A549 (cell line): ENCODE measurements at regions not wholly inside any gene's neighbourhood (a gene's known extent, or its start where the extent isn't known, plus 50 kb on each side); places are given as distances from the start of the nearest gene placed in this dataset.
A peak's percentile ranks its signal among the peaks of the same experiment; 100 is the strongest.

ENCODE experiments used
- ATAC-seq, 2 experiments: fragments of 200-7000 bp in 1 of 2; fragments of >200 bp in 1 of 2; cut with Nextera tagmentation in 1 of 2; cut with Tn5 transposase in 1 of 2; 3 replicates each; pipeline versions ENCODE4 v1.8.0 to v1.9.1; 2018 to 2020; ENCODE audit warnings: mild to moderate bottlenecking in 1 of 2, moderate library complexity in 1 of 2
- CTCF ChIA-PET: fragments of 300-600 bp; sonication (Branson Sonifier 250); formaldehyde crosslinking; extraction: SDS; loops from one replicate; lab custom pipeline; 2021; ENCODE audit warnings: antibody characterized with exemption, inconsistent platforms; lab: Yijun Ruan, JAX
- POLR2A ChIA-PET: fragments of 350-600 bp; formaldehyde crosslinking; extraction: SDS; loops from one replicate; lab custom pipeline; 2021; ENCODE audit warnings: antibody characterized with exemption, inconsistent platforms; lab: Yijun Ruan, JAX
- DNase-seq, 2 experiments: peaks; one replicate each; pipeline versions ENCODE4 v3.0.0 to v3.0.0-alpha.2; 2011 to 2016; ENCODE audit warnings: low read depth in 1 of 2, low spot score in 1 of 2
- FAIRE-seq: peaks from 2 replicates; lab custom pipeline; 2011; peaks lifted over from hg19 to GRCh38; lab: Jason Lieb, UNC
- H3K27ac ChIP-seq, 2 experiments: fragments of >200 bp; sonication (Bioruptor Twin); formaldehyde crosslinking; 3 replicates each; pipeline ENCODE4 v1.5.1; 2016 to 2017
- H3K4me1 ChIP-seq: fragments of >200 bp; sonication (Bioruptor Twin); formaldehyde crosslinking; 3 replicates; pipeline ENCODE4 v1.6.1; 2016
- H3K4me2 ChIP-seq: fragments of >200 bp; sonication (Bioruptor Twin); formaldehyde crosslinking; 3 replicates; pipeline ENCODE4 v1.6.1; 2016
- H3K4me3 ChIP-seq: fragments of >200 bp; sonication (Bioruptor Twin); formaldehyde crosslinking; 3 replicates; pipeline ENCODE4 v1.5.1; 2016
- H3K9me3 ChIP-seq: fragments of >200 bp; sonication (Bioruptor Twin); formaldehyde crosslinking; 3 replicates; pipeline ENCODE4 v1.6.1; 2016
- CBX2 ChIP-seq: fragments of 200-600 bp; sonication (generic); IDR thresholded peaks from 2 replicates; pipeline ENCODE4 v1.6.1; 2016; ENCODE audit warnings: low read depth, mild to moderate bottlenecking, borderline replicate concordance
- CEBPB ChIP-seq, 2 experiments: fragments of >200 bp in 1 of 2; sonication (Bioruptor Twin) in 1 of 2; formaldehyde crosslinking in 1 of 2; IDR thresholded peaks; 2 replicates each; pipeline ENCODE4 v1.6.1; 2012 to 2016
- EP300 ChIP-seq, 2 experiments: fragments of >200 bp; sonication (Bioruptor Twin); formaldehyde crosslinking; IDR thresholded peaks; 2 replicates in 1 of 2; 3 replicates in 1 of 2; pipeline ENCODE4 v1.6.1; 2016 to 2017
- FOSB ChIP-seq: fragments of 250-450 bp; sonication (Bioruptor Pico); IDR thresholded peaks from 2 replicates; pipeline ENCODE4 v1.5.0; 2020; ENCODE audit warnings: mild to moderate bottlenecking, moderate library complexity
- FOSL2 ChIP-seq, 2 experiments: fragments of 450-650 bp in 1 of 2; fragments of >200 bp in 1 of 2; sonication (Bioruptor Twin) in 1 of 2; formaldehyde crosslinking; IDR thresholded peaks; 2 replicates each; pipeline versions ENCODE4 v1.5.0 to v1.6.1; 2016 to 2020; ENCODE audit warnings: mild to moderate bottlenecking in 1 of 2, moderate library complexity in 1 of 2
- GATA3 ChIP-seq: IDR thresholded peaks from 2 replicates; pipeline ENCODE4 v1.6.1; 2012; ENCODE audit warnings: borderline replicate concordance
- HDAC2 ChIP-seq: fragments of 200-600 bp; sonication (generic); IDR thresholded peaks from 2 replicates; pipeline ENCODE4 v1.6.1; 2016
- HEYL ChIP-seq: fragments of 250-450 bp; sonication (Bioruptor Pico); IDR thresholded peaks from 2 replicates; pipeline ENCODE4 v1.8.0; 2021; ENCODE audit warnings: mild to moderate bottlenecking, moderate library complexity
- JUN ChIP-seq, 2 experiments: fragments of >200 bp; sonication (Bioruptor Twin); formaldehyde crosslinking; IDR thresholded peaks; 2 replicates in 1 of 2; 3 replicates in 1 of 2; pipeline ENCODE4 v1.6.1; 2016 to 2017
- JUNB ChIP-seq: fragments of >200 bp; sonication (Bioruptor Twin); formaldehyde crosslinking; IDR thresholded peaks from 2 replicates; pipeline ENCODE4 v1.6.1; 2016
- MAFK ChIP-seq: fragments of 450-650 bp; IDR thresholded peaks from 2 replicates; pipeline ENCODE4 v1.6.1; 2014; ENCODE audit not compliant: partially characterized antibody
- MYC ChIP-seq: IDR thresholded peaks from 2 replicates; pipeline ENCODE4 v1.6.1; 2012; ENCODE audit warnings: mild to moderate bottlenecking, inconsistent platforms, low read length, improper control_type of control experiment, borderline replicate concordance
- NPAS2 ChIP-seq: fragments of 250-450 bp; sonication (Bioruptor Pico); IDR thresholded peaks from 2 replicates; pipeline ENCODE4 v1.8.0; 2022; ENCODE audit warnings: mild to moderate bottlenecking, moderate library complexity, borderline replicate concordance
- RAD21 ChIP-seq, 2 experiments: fragments of >200 bp in 1 of 2; sonication (Bioruptor Twin) in 1 of 2; formaldehyde crosslinking in 1 of 2; IDR thresholded peaks in 1 of 2; conservative IDR thresholded peaks in 1 of 2; 2 replicates in 1 of 2; 3 replicates in 1 of 2; pipeline ENCODE4 v1.6.1; 2012 to 2018; ENCODE audit warnings: inconsistent platforms in 1 of 2
- RCOR1 ChIP-seq: fragments of 150-350 bp; IDR thresholded peaks from 2 replicates; pipeline ENCODE4 v1.6.1; 2014; ENCODE audit warnings: antibody characterized with exemption, low read length, low read depth
- RNF2 ChIP-seq: fragments of 200-600 bp; sonication (generic); IDR thresholded peaks from 2 replicates; pipeline ENCODE4 v1.6.1; 2016; ENCODE audit warnings: low read depth, mild to moderate bottlenecking, antibody characterized with exemption, moderate library complexity, borderline replicate concordance
- SMC3 ChIP-seq: fragments of >200 bp; sonication (Bioruptor Twin); formaldehyde crosslinking; IDR thresholded peaks from 3 replicates; pipeline ENCODE4 v1.6.1; 2018; ENCODE audit warnings: inconsistent platforms
- SREBF2 ChIP-seq: fragments of 450-650 bp; IDR thresholded peaks from 2 replicates; pipeline ENCODE4 v1.6.1; 2014; ENCODE audit warnings: mild to moderate bottlenecking, moderate library complexity
- TFCP2L1 ChIP-seq: fragments of 250-450 bp; sonication (Bioruptor Pico); IDR thresholded peaks from 2 replicates; pipeline ENCODE4 v1.5.0; 2021; ENCODE audit warnings: mild to moderate bottlenecking
- WGBS: methylation state at CpG from one replicate; pipeline ENCODE4 v1.1.6; 2017; ENCODE audit errors: missing lambda C conversion rate; 5-methylcytosine and 5-hydroxymethylcytosine counted together
- TF ChIP-seq, protein P1 (sequence below): fragments of 250-450 bp; sonication (Bioruptor Pico); IDR thresholded peaks from 2 replicates; pipeline ENCODE4 v1.5.0; 2021; ENCODE audit warnings: mild to moderate bottlenecking, moderate library complexity, borderline replicate concordance
- TF ChIP-seq, protein P2 (sequence below): fragments of 450-650 bp; IDR thresholded peaks from 2 replicates; pipeline ENCODE4 v1.6.1; 2014; ENCODE audit warnings: antibody characterized with exemption
- TF ChIP-seq, protein P3 (sequence below): IDR thresholded peaks from 2 replicates; pipeline ENCODE4 v1.6.1; 2012

DNA sequence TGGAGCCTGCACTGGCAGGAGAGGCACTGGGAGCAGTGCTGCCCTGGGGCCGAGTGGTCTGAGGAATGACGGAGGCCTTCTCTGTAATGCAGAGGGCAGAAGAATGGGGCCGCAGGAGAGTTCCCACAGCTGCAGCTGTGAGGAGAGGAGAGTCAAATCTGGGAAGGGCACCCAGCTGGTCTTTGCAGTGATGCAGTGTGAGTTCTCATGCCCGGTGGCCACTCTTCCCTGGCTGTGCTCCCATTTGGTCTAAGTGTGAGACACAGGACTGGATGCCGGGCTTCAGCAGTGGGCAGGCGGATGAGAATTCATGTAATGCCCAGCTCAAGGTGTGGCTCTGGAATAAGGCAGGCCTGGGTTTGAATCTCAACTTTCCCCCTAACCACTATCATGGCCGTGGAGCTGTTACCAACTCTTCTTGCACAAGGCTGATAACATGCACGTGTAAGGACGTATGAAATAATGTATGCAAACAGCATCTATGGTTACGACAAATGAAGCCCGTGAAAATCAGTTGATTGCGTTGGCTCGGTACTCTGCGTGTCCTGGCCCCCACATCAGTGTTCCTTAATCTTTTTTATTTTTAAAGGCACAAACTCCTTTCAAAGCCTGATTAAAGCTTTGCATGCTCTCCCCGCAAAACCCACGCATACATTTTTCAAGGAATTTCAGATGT, 71.6 kb downstream of the ACKR3 start (continued):
- TF ChIP-seq TFCP2L1 (CRISPR knock-in tag) (no peak), NPAS2 (CRISPR knock-in tag) (no peak), RCOR1 (no peak), FOSB (no peak), RAD21 (conservative IDR thresholded peaks at IDR 0.05 in 1 of 2, IDR thresholded peaks at IDR 0.05 in 1 of 2) (no peak), CBX2 (no peak), SREBF2 (no peak)
- TF ChIP-seq, protein P1, sequence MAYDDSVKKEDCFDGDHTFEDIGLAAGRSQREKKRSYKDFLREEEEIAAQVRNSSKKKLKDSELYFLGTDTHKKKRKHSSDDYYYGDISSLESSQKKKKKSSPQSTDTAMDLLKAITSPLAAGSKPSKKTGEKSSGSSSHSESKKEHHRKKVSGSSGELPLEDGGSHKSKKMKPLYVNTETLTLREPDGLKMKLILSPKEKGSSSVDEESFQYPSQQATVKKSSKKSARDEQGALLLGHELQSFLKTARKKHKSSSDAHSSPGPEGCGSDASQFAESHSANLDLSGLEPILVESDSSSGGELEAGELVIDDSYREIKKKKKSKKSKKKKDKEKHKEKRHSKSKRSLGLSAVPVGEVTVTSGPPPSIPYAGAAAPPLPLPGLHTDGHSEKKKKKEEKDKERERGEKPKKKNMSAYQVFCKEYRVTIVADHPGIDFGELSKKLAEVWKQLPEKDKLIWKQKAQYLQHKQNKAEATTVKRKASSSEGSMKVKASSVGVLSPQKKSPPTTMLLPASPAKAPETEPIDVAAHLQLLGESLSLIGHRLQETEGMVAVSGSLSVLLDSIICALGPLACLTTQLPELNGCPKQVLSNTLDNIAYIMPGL, result no peak

DNA sequence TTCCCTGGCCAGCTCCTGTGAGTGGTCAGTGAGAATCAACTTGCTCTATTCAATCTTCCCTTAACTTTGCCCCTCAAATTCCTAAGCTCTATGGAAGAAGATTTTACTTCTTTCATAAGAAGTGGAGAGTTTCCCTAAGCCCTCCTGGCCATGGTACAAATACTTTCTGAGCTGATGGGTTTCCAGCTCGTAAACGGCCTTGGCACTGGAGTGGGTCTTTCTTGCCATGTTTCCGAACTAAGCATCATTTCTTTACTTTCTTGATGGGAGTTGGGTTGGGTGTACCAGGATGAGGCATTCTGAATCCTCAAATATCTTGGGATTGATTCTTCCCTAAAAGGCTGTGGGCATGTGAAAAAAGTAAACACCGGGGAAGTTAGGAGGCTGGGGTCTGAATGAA, 72.5 kb downstream of the ACKR3 start:
- TF ChIP-seq RNF2 (no peak), HDAC2 (no peak), RCOR1 (no peak)
- TF ChIP-seq, protein P2, sequence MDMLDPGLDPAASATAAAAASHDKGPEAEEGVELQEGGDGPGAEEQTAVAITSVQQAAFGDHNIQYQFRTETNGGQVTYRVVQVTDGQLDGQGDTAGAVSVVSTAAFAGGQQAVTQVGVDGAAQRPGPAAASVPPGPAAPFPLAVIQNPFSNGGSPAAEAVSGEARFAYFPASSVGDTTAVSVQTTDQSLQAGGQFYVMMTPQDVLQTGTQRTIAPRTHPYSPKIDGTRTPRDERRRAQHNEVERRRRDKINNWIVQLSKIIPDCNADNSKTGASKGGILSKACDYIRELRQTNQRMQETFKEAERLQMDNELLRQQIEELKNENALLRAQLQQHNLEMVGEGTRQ, result no peak
- TF ChIP-seq, all 56 proteins: peak for 0
- H3K9me3 ChIP-seq, result peaks cover 60% of the 10 kb centered on the region
- H3K27ac ChIP-seq, result peak overlapping the region; percentile 72 to 85
- peak overlapping the region; percentile 23; the same call in 1 of the 3 replicates for H3K4me2 ChIP-seq
- no peak overlapping the region for H3K4me3 ChIP-seq
- DNase-seq, result no peak
- no peak for FAIRE-seq
- ChIA-PET CTCF (interaction anchor here (1.2 to 2.6 kb wide), 3 partner anchors 10 to 385 kb away, joined by 3 to 8 read pairs (median 4); no protein-coding TSS in a partner anchor), POLR2A (interaction anchor here (1.3 to 1.7 kb wide), 4 partner anchors 18 to 128 kb away, joined by 5 to 12 read pairs (median 6); no protein-coding TSS in a partner anchor)
- peaks cover 12% of the 10 kb centered on the region; the same call in 1 of the 3 replicates for H3K4me1 ChIP-seq
- no peak for ATAC-seq
- 47% methylated on average over 4 of the region's 4 CpGs for WGBS

DNA sequence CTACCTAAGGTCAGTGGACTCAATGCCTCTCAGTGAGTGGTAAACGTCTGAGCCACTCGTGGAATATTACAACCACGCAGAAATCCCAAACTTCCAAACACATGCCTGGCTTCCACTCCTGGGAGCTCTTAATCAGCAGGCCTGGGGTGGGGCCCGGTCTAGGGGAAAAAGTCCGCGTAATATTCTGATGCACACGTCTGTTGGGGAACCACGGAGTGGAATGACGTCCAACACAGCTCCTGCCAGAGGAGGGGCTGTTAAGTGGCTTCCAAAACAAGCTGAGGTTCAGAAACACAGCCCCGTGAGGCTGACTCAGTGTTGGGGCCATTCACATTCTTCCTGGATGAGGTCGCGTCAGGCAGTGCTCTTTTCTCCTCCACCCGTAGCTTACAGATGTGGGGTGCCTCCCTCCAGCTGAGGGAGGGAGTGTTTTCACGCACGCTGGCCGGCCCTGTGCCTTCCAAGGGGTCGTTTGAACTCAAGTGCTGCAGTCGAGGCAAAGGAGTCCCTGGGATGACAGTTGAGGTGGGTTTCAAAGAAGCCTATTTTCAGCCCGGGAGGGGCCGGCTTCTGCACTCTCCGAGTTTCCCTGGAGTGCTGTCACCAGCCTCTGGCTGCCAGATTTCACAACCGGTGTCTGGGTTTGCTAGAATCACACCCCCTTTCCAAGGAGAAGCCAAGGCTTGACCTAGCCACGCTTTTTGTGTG, 73.1 kb downstream of the ACKR3 start:
- Histone ChIP-seq H3K4me1 (peaks cover 12% of the 10 kb centered on the region; the same call in 1 of the 3 replicates), H3K4me2 (peak overlapping the region; percentile 47; the same call in 2 of the 3 replicates), H3K27ac (peak overlapping the region; percentile 72 to 85), H3K9me3 (peaks cover 60% of the 10 kb centered on the region), H3K4me3 (no peak overlapping the region)
- ATAC-seq (peak; percentile 90 to 96), DNase-seq (peak; percentile 26 to 71), FAIRE-seq (no peak)
- POLR2A ChIA-PET, result interaction anchor here (0.9 to 1.7 kb wide), 5 partner anchors 17 to 127 kb away, joined by 3 to 12 read pairs (median 6); partner anchors contain the start of gene ACKR3
- CTCF ChIA-PET, result interaction anchor here (1.2 to 2.6 kb wide), 3 partner anchors 10 to 384 kb away, joined by 3 to 8 read pairs (median 4); no protein-coding TSS in a partner anchor
- TF ChIP-seq JUN (IDR thresholded peaks at IDR 0.05) (peak in 1 of 2 experiments; percentile 71; a peak in 3 of 5 replicates), SMC3 (0 out of 3 replicates have a peak, but pooled peaks have one; percentile 17), HEYL (CRISPR knock-in tag) (no peak), MYC (no peak), EP300 (IDR thresholded peaks at IDR 0.05) (peak; percentile 66 to 85; a peak in 4 of 5 replicates), GATA3 (peak; percentile 67; the same call in 1 of the 2 replicates), JUNB (peak; percentile 72), FOSL2 (IDR thresholded peaks at IDR 0.05) (peak; percentile 47; the same call in 1 of the 2 replicates), FOSL2 (CRISPR knock-in tag; IDR thresholded peaks at IDR 0.05) (peak; percentile 24; the same call in 1 of the 2 replicates), MAFK (no peak), RAD21 (conservative IDR thresholded peaks at IDR 0.05 in 1 of 2, IDR thresholded peaks at IDR 0.05 in 1 of 2) (peak in 1 of 2 experiments; percentile 26; a peak in 1 of 5 replicates), CEBPB (IDR thresholded peaks at IDR 0.05) (peak; percentile 30 to 32; a peak in 2 of 4 replicates)
- TF ChIP-seq, protein P3, sequence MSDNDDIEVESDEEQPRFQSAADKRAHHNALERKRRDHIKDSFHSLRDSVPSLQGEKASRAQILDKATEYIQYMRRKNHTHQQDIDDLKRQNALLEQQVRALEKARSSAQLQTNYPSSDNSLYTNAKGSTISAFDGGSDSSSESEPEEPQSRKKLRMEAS, result peak; percentile 37; the same call in 1 of the 2 replicates
- 9% methylated on average over 20 of the region's 23 CpGs for WGBS
